HEK293 (cell line): ENCODE measurements at regions not wholly inside any gene's neighbourhood (a gene's known extent, or its start where the extent isn't known, plus 50 kb on each side); places are given as distances from the start of the nearest gene placed in this dataset.

ENCODE experiments used
- CTCF ChIP-seq: fragments of 450-650 bp; formaldehyde crosslinking; IDR thresholded peaks from 2 replicates; pipeline ENCODE4 v1.5.1; 2016; ENCODE audit warnings: missing biosample characterization, missing genetic modification characterization
- RBAK ChIP-seq: fragments of 450-650 bp; formaldehyde crosslinking; IDR thresholded peaks from 2 replicates; pipeline ENCODE4 v1.5.1; 2016; ENCODE audit warnings: missing biosample characterization, missing genetic modification characterization
- YY1 ChIP-seq: fragments of 450-650 bp; formaldehyde crosslinking; IDR thresholded peaks from 2 replicates; pipeline ENCODE4 v1.5.1; 2018; ENCODE audit warnings: missing biosample characterization, missing genetic modification characterization
- ZNF274 ChIP-seq, 2 experiments: fragments of 200-500 bp in 1 of 2; fragments of 450-650 bp in 1 of 2; sonication (Bioruptor generic) in 1 of 2; formaldehyde crosslinking in 1 of 2; IDR thresholded peaks; 2 replicates each; pipeline versions ENCODE4 v1.5.1 to v1.6.1; 2014 to 2016; ENCODE audit warnings: borderline replicate concordance in 1 of 2, inconsistent platforms in 1 of 2, low read length in 1 of 2, missing biosample characterization in 1 of 2, missing genetic modification characterization in 1 of 2
- ZNF530 ChIP-seq: fragments of 450-650 bp; formaldehyde crosslinking; IDR thresholded peaks from 2 replicates; pipeline ENCODE4 v1.5.1; 2016; ENCODE audit warnings: low read depth, missing biosample characterization, missing genetic modification characterization
- ZNF639 ChIP-seq: fragments of 450-650 bp; formaldehyde crosslinking; IDR thresholded peaks from 2 replicates; pipeline ENCODE4 v1.5.1; 2016; ENCODE audit warnings: missing biosample characterization, missing genetic modification characterization

GRCh38 chr6:114465511-114465910, 122.7 kb upstream of the HS3ST5 start:
- TF ChIP-seq CTCF (tag by site-specific recombination) (no peak), RBAK (no peak), YY1 (tag by site-specific recombination) (no peak), ZNF274 (IDR thresholded peaks at IDR 0.05; ENCODE audit: low read length) (no peak), ZNF274 (tag by site-specific recombination; IDR thresholded peaks at IDR 0.05; ENCODE audit: borderline replicate concordance) (no peak), ZNF530 (tag by site-specific recombination) (no peak), ZNF639 (no peak)
